Esophagus muscularis mucosa (tissue), 4 donors: ENCODE measurements at regions not wholly inside any gene's neighbourhood (a gene's known extent, or its start where the extent isn't known, plus 50 kb on each side); places are given as distances from the start of the nearest gene placed in this dataset.

Experiments used
- DNase-seq: peaks from one replicate; pipeline ENCODE4 v3.0.0-alpha.2; 2017; ENCODE audit errors: extremely low spot score
- H3K27ac ChIP-seq, 4 donors: fragments of 200-600 bp; sonication (generic); replicated peaks in 1 of 4; 1 replicate in 3 of 4; 2 replicates in 1 of 4; pipeline ENCODE4 v1.5.1; 2016 to 2019; ENCODE audit warnings: mild to moderate bottlenecking in 1 of 4
- H3K27me3 ChIP-seq, 4 donors: fragments of 200-600 bp; sonication (generic); one replicate each; pipeline versions ENCODE4 v1.5.1 to v1.6.0; 2016 to 2019
- H3K36me3 ChIP-seq, 4 donors: fragments of 200-600 bp; sonication (generic); one replicate each; pipeline ENCODE4 v1.5.1; 2016 to 2019
- H3K4me1 ChIP-seq, 4 donors: fragments of 200-600 bp; sonication (generic); one replicate each; pipeline ENCODE4 v1.5.1; 2016 to 2019
- H3K4me3 ChIP-seq, 4 donors: fragments of 200-600 bp; sonication (generic); 1 replicate in 2 of 4; 2 replicates in 2 of 4; pipeline ENCODE4 v1.5.1; 2016 to 2019; ENCODE audit warnings: mild to moderate bottlenecking in 4 of 4, moderate library complexity in 1 of 4
- H3K9me3 ChIP-seq, 4 donors: fragments of 200-600 bp; sonication (generic); 1 replicate in 3 of 4; 2 replicates in 1 of 4; pipeline ENCODE4 v1.5.1; 2016 to 2019
- EP300 ChIP-seq: sonication (generic); formaldehyde crosslinking; IDR thresholded peaks from one replicate; pipeline ENCODE4 v1.6.1; 2017; ENCODE audit warnings: antibody characterized with exemption
- POLR2A ChIP-seq: fragments of 450-650 bp; IDR thresholded peaks from one replicate; pipeline ENCODE4 v1.6.1; 2017; ENCODE audit warnings: antibody characterized with exemption, moderate library complexity, mild to moderate bottlenecking, low read depth
- POLR2AphosphoS5 ChIP-seq, 2 donors: sonication (generic); formaldehyde crosslinking; IDR thresholded peaks; one replicate each; pipeline ENCODE4 v1.6.1; 2017; ENCODE audit warnings: antibody characterized with exemption in 2 of 2
- WGBS: methylation state at CpG from one replicate; pipeline ENCODE4 v1.1.5; 2018; 5-methylcytosine and 5-hydroxymethylcytosine counted together
- intact Hi-C: fragments of 100-400 bp; cut with DNase I; formaldehyde crosslinking; loops from one replicate; pipeline ENCODE4 v1.15.1; 2023
- TF ChIP-seq, protein P1 (sequence below), 3 experiments: fragments of 200-600 bp in 2 of 3; fragments of 450-650 bp in 1 of 3; sonication (generic) in 2 of 3; IDR thresholded peaks; one replicate each; pipeline ENCODE4 v1.5.1; 2017 to 2019; ENCODE audit warnings: antibody characterized with exemption in 3 of 3, mild to moderate bottlenecking in 2 of 3, moderate library complexity in 1 of 3

DNA sequence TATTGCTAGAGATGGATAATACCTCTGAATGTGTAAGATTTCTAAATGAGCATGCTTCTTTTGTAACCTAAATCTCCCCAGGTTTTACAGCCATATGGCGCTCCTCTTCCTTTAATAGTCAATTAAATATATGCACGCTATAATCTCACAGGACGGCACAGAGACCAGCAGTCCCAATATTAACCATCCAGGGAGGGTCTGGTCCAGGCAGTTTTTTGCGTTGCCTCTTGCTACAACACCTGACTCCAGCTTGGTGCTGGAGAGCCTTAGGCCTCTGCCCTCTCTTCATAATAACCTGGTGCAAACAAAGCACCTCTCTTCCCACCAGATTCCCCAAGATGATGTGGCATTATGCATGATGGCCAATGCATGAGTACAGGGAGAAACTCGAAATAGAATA is 183.4 kb downstream of the LY86 start:
- DNase-seq: no peak
- 93% methylated on average over 5 of the region's 5 CpGs for WGBS
- TF ChIP-seq POLR2A (no peak), EP300 (no peak), POLR2AphosphoS5 (IDR thresholded peaks at IDR 0.05) (no peak)
- TF ChIP-seq, protein P1, sequence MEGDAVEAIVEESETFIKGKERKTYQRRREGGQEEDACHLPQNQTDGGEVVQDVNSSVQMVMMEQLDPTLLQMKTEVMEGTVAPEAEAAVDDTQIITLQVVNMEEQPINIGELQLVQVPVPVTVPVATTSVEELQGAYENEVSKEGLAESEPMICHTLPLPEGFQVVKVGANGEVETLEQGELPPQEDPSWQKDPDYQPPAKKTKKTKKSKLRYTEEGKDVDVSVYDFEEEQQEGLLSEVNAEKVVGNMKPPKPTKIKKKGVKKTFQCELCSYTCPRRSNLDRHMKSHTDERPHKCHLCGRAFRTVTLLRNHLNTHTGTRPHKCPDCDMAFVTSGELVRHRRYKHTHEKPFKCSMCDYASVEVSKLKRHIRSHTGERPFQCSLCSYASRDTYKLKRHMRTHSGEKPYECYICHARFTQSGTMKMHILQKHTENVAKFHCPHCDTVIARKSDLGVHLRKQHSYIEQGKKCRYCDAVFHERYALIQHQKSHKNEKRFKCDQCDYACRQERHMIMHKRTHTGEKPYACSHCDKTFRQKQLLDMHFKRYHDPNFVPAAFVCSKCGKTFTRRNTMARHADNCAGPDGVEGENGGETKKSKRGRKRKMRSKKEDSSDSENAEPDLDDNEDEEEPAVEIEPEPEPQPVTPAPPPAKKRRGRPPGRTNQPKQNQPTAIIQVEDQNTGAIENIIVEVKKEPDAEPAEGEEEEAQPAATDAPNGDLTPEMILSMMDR (IDR thresholded peaks at IDR 0.05): no peak
- Histone ChIP-seq H3K9me3 (peaks cover 0 to 5% (median 0%) of the 10 kb centered on the region in 4 donors), H3K27me3 (no peaks in the 10 kb centered on the region), H3K36me3 (no peaks in the 10 kb centered on the region), H3K27ac (no peak overlapping the region), H3K4me1 (no peaks in the 10 kb centered on the region), H3K4me3 (no peak overlapping the region)
- intact Hi-C loops: no loop called here

DNA sequence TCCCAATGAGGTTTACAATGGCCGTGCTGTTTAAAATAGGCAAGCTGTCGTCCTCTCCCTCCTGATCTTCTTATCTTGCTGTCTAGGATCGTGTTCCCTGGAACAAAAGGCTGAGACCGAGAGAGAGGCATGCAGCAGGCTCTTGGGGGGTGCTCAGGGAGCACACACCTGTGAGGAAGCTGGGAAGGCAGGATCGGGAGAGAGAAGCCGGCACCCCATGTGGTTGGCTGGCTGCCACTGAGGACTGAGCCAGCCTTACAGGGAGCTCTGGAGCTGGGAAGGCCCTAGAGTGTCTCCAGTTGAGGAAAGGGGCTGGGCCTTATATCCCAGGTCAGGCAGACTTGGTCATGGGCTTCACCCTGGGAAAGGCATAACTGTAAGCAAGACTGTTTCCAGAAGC is 184.2 kb downstream of the LY86 start:
- peaks cover 0 to 5% (median 0%) of the 10 kb centered on the region in 4 donors for H3K9me3 ChIP-seq
- H3K27me3 ChIP-seq: no peaks in the 10 kb centered on the region
- 62% methylated on average over 6 of the region's 6 CpGs for WGBS
- no peaks in the 10 kb centered on the region for H3K36me3 ChIP-seq
- H3K4me3 ChIP-seq: no peak overlapping the region
- intact Hi-C loops: no loop called here
- DNase-seq: no peak
- TF ChIP-seq POLR2A (no peak), EP300 (no peak)
- H3K27ac ChIP-seq: no peak overlapping the region
- no peaks in the 10 kb centered on the region for H3K4me1 ChIP-seq

DNA sequence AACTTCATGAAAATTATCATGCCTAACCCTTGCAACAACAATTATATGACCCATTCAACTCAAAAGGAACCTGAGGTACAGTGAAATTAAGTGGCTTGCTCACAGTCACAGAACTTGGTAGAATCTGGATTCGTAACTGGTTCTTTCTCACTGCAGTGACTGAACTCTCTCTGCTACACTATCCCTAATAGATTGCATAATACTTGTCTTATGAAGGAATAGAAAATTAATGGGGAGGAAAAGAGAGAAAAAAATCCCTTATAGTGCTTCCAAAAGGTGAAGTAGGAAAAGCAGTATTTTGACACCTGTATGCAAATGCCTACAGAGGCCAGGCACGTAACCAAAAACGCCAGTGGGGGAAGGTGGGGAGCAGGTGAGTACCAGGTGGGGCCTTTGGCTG is 186.6 kb downstream of the LY86 start:
- Histone ChIP-seq H3K9me3 (peaks cover 0 to 5% (median 0%) of the 10 kb centered on the region in 4 donors), H3K27ac (no peak overlapping the region), H3K27me3 (no peaks in the 10 kb centered on the region), H3K4me1 (no peaks in the 10 kb centered on the region), H3K4me3 (no peak overlapping the region), H3K36me3 (no peaks in the 10 kb centered on the region)
- 82% methylated on average over 3 of the region's 3 CpGs for WGBS
- no peak for TF ChIP-seq EP300
- no peak for TF ChIP-seq POLR2AphosphoS5 (IDR thresholded peaks at IDR 0.05)
- TF ChIP-seq POLR2A: no peak
- TF ChIP-seq, protein P1 (IDR thresholded peaks at IDR 0.05): no peak
- no peak for DNase-seq
- intact Hi-C loops: no loop called here

DNA sequence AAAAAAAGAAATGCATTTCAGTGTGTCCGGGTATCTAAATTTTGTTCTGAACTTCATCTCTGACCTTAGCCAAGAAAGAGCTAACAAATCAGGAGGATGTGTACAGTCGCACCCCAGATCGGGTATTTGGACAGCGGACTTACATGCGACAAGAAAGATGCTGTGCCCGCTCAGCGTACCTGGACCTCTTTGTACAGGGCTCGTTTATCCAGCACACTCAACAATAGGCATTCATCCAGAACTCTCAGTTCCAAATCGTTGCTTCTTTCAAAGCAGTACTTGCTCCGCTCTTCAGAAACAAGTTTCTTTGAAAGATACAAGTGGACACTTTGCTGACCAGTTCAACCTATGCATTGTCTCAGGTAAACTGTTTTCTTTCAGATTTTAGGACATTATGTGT is 191.7 kb downstream of the LY86 start:
- H3K27me3 ChIP-seq: no peaks in the 10 kb centered on the region
- no peak overlapping the region for H3K4me3 ChIP-seq
- WGBS: 88% methylated on average over 10 of the region's 10 CpGs
- H3K9me3 ChIP-seq: peaks cover 0 to 5% (median 0%) of the 10 kb centered on the region in 4 donors
- H3K27ac ChIP-seq: no peak overlapping the region
- TF ChIP-seq, protein P1 (IDR thresholded peaks at IDR 0.05): no peak
- no peak for TF ChIP-seq POLR2A
- no peak for TF ChIP-seq POLR2AphosphoS5 (IDR thresholded peaks at IDR 0.05)
- no peak for TF ChIP-seq EP300
- no peak for DNase-seq
- H3K36me3 ChIP-seq: no peaks in the 10 kb centered on the region
- intact Hi-C loops: no loop called here
- H3K4me1 ChIP-seq: peaks cover 3 to 13% (median 11%) of the 10 kb centered on the region in 4 donors

DNA sequence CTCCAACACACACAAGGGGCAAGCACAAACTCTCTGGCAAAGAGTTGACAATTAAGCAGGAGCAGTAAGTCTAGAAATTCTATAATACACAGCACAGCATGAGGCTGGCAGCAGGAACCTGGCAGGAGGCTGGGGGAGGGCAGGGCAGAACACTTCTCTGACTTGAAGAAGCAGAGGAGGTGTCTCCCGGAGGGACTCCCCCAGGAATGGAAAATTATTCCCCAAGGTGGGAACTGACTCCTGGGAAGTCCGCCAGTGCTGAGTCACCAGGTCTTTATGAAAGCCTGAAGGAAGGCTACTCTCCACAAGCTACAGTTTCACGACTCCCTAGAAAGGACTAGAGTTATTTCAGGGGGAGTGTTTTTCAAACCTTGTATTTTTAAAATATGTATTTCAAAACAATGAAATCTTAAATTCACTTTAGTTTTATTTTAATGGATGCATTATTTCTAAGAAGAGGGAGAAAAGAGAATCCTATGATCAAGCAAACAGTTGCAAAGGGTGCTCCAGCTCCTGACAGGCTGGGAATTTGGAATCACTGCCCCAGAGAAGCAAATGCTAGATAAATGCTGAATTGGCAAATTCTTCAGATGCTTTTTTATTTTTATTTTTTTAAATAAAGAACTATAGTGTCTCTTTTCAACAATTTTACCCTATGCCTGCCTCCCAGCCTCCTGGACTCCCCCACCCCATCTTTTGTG is 192.8 kb downstream of the LY86 start:
- H3K36me3 ChIP-seq: no peaks in the 10 kb centered on the region
- H3K4me3 ChIP-seq: no peak overlapping the region
- WGBS: 31% methylated on average over 3 of the region's 3 CpGs
- no peak overlapping the region for H3K27ac ChIP-seq
- peaks cover 0 to 1% (median 0%) of the 10 kb centered on the region in 4 donors for H3K9me3 ChIP-seq
- intact Hi-C loops: no loop called here
- TF ChIP-seq EP300 (no peak), POLR2AphosphoS5 (IDR thresholded peaks at IDR 0.05) (no peak), POLR2A (no peak)
- TF ChIP-seq, protein P1 (IDR thresholded peaks at IDR 0.05): no peak
- H3K27me3 ChIP-seq: no peaks in the 10 kb centered on the region
- DNase-seq: no peak
- H3K4me1 ChIP-seq: peaks cover 3 to 13% (median 11%) of the 10 kb centered on the region in 4 donors
